Type B pancreatic cell (in vitro differentiated cells): ENCODE measurements at regions not wholly inside any gene's neighbourhood (a gene's known extent, or its start where the extent isn't known, plus 50 kb on each side); places are given as distances from the start of the nearest gene placed in this dataset.

Experiments
- DNase-seq: peaks from one replicate; pipeline ENCODE4 v3.0.0; 2021; ENCODE audit warnings: mixed read lengths; ENCODE audit not compliant: unreplicated experiment; ENCODE audit errors: extremely low spot score
- H3K27ac Mint-ChIP-seq: 2 replicates; pipeline ENCODE4 v1.8.0; 2021; ENCODE audit warnings: mild to moderate bottlenecking, mixed read lengths
- H3K27me3 Mint-ChIP-seq: 2 replicates; pipeline ENCODE4 v1.8.0; 2021; ENCODE audit warnings: mixed read lengths
- H3K36me3 Mint-ChIP-seq: 2 replicates; pipeline ENCODE4 v1.8.0; 2021; ENCODE audit warnings: mixed read lengths
- H3K4me1 Mint-ChIP-seq: one replicate; pipeline ENCODE4 v1.8.0; 2021; ENCODE audit warnings: mixed read lengths; ENCODE audit not compliant: unreplicated experiment
- H3K4me3 Mint-ChIP-seq: 2 replicates; pipeline ENCODE4 v1.8.0; 2021; ENCODE audit warnings: mild to moderate bottlenecking, mixed read lengths
- H3K9me3 Mint-ChIP-seq: 2 replicates; pipeline ENCODE4 v1.8.0; 2021; ENCODE audit warnings: mixed read lengths
- TF ChIP-seq, protein P1 (sequence below): fragments of 200-600 bp; sonication (generic); conservative IDR thresholded peaks from 2 replicates; pipeline ENCODE4 v1.5.0; 2021; ENCODE audit warnings: antibody characterized with exemption, mild to moderate bottlenecking

GRCh38 chr5:58040846-58041245 lies 419.0 kb downstream of the PLK2 start:
- H3K9me3 Mint-ChIP-seq = peaks cover 6% of the 10 kb centered on the region
- no peak overlapping the region for H3K27ac Mint-ChIP-seq
- no peak for DNase-seq
- TF ChIP-seq, protein P1, sequence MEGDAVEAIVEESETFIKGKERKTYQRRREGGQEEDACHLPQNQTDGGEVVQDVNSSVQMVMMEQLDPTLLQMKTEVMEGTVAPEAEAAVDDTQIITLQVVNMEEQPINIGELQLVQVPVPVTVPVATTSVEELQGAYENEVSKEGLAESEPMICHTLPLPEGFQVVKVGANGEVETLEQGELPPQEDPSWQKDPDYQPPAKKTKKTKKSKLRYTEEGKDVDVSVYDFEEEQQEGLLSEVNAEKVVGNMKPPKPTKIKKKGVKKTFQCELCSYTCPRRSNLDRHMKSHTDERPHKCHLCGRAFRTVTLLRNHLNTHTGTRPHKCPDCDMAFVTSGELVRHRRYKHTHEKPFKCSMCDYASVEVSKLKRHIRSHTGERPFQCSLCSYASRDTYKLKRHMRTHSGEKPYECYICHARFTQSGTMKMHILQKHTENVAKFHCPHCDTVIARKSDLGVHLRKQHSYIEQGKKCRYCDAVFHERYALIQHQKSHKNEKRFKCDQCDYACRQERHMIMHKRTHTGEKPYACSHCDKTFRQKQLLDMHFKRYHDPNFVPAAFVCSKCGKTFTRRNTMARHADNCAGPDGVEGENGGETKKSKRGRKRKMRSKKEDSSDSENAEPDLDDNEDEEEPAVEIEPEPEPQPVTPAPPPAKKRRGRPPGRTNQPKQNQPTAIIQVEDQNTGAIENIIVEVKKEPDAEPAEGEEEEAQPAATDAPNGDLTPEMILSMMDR = no peak
- no peaks in the 10 kb centered on the region for H3K36me3 Mint-ChIP-seq
- no peaks in the 10 kb centered on the region for H3K27me3 Mint-ChIP-seq
- H3K4me3 Mint-ChIP-seq = no peak overlapping the region
- no peaks in the 10 kb centered on the region for H3K4me1 Mint-ChIP-seq

DNA sequence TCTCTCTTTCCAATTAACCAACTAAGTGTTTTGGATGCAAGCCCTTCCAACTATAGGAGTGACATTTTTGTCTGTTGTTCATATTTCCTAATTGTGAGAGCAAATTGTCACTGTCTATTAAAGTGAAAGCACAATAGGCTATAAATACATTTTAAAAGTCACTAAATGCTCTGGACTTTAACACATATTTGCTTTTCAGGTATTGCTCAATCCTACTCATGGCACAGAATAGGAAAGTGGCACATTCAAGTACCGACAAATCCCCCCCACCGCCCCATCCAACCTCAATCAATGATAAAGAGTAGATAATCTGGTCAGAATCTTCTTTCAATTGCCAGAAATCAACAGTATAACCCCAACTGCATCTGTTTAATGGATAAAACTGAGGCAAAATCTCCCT lies 419.8 kb downstream of the PLK2 start:
- H3K27me3 Mint-ChIP-seq = no peaks in the 10 kb centered on the region
- H3K9me3 Mint-ChIP-seq = peaks cover 6% of the 10 kb centered on the region
- H3K36me3 Mint-ChIP-seq = no peaks in the 10 kb centered on the region
- DNase-seq = no peak
- H3K4me3 Mint-ChIP-seq = no peak overlapping the region
- H3K4me1 Mint-ChIP-seq = no peaks in the 10 kb centered on the region
- no peak overlapping the region for H3K27ac Mint-ChIP-seq
- TF ChIP-seq, protein P1 = no peak

- H3K4me3 Mint-ChIP-seq = no peak overlapping the region
- peaks cover 6% of the 10 kb centered on the region for H3K9me3 Mint-ChIP-seq
- DNase-seq = no peak
- H3K27ac Mint-ChIP-seq = no peak overlapping the region
- H3K4me1 Mint-ChIP-seq = no peaks in the 10 kb centered on the region
- no peaks in the 10 kb centered on the region for H3K27me3 Mint-ChIP-seq
- TF ChIP-seq, protein P1 = no peak
- no peaks in the 10 kb centered on the region for H3K36me3 Mint-ChIP-seq
These were observed 422.0 kb downstream of the PLK2 start for GRCh38 chr5:58037899-58038298.

GRCh38 chr5:58025809-58026208 lies 434.1 kb downstream of the PLK2 start:
- H3K36me3 Mint-ChIP-seq = no peaks in the 10 kb centered on the region
- H3K27me3 Mint-ChIP-seq = no peaks in the 10 kb centered on the region
- H3K4me1 Mint-ChIP-seq = no peaks in the 10 kb centered on the region
- no peak for DNase-seq
- H3K9me3 Mint-ChIP-seq = no peaks in the 10 kb centered on the region
- H3K4me3 Mint-ChIP-seq = no peak overlapping the region
- TF ChIP-seq, protein P1 = no peak
- H3K27ac Mint-ChIP-seq = no peak overlapping the region

GRCh38 chr5:58024151-58024550 lies 435.7 kb downstream of the PLK2 start:
- no peaks in the 10 kb centered on the region for H3K9me3 Mint-ChIP-seq
- no peaks in the 10 kb centered on the region for H3K4me1 Mint-ChIP-seq
- no peaks in the 10 kb centered on the region for H3K27me3 Mint-ChIP-seq
- no peak for DNase-seq
- H3K36me3 Mint-ChIP-seq = no peaks in the 10 kb centered on the region
- TF ChIP-seq, protein P1 = no peak
- H3K27ac Mint-ChIP-seq = no peak overlapping the region
- H3K4me3 Mint-ChIP-seq = no peak overlapping the region

DNA sequence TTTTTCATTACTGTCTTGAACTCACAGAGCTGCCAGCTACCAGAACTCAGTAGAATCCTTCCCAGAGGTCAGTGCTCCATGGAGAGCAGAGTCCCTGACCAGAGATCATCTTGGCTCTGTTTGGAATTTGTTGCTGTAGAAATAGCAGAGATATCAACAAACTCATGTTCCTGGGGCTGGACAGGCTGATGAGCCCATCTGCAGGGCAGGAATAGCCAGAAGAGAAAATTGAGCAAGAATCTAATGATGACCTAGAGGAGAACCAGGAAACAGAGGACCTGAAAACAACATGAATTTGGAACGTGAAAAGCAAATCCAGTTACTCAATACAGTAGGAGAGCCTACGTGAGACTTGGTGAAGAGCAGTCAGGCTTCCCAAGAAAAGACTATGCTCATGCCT lies 437.8 kb downstream of the PLK2 start:
- H3K27ac Mint-ChIP-seq = peak overlapping the region; percentile 68
- H3K27me3 Mint-ChIP-seq = no peaks in the 10 kb centered on the region
- DNase-seq = no peak
- H3K36me3 Mint-ChIP-seq = no peaks in the 10 kb centered on the region
- no peaks in the 10 kb centered on the region for H3K9me3 Mint-ChIP-seq
- TF ChIP-seq, protein P1 = no peak
- H3K4me1 Mint-ChIP-seq = no peaks in the 10 kb centered on the region
- no peak overlapping the region for H3K4me3 Mint-ChIP-seq
